ENCODE measurements at regions not wholly inside any gene's neighbourhood (a gene's known extent, or its start where the extent isn't known, plus 50 kb on each side); places are given as distances from the start of the nearest gene placed in this dataset.
"Not testable (repeated sequence)": the region's sequence is repeated elsewhere in the genome, so short reads cannot be mapped to it uniquely, and the experiment has no call there.

GRCh38 chr10:109245821-109246220 lies 677.5 kb downstream of the XPNPEP1 start:
- Histone ChIP-seq H3K36me3 (ENCODE audit: control insufficient read depth in 1 of 2, insufficient read depth in 2 of 2, low read length in 2 of 2) (no peaks in the 10 kb centered on the region), H3K27ac (ENCODE audit: low read depth, low read length) (no peak overlapping the region), H3K4me1 (ENCODE audit: control insufficient read depth in 1 of 2, insufficient read depth in 2 of 2, low read length in 2 of 2) (peaks cover 5 to 7% of the 10 kb centered on the region in 2 donors), H3K9me3 (ENCODE audit: control insufficient read depth in 1 of 2, low read length in 2 of 2) (no peaks in the 10 kb centered on the region), H3K9ac (ENCODE audit: low read depth in 1 of 2, low read length in 2 of 2) (no peak overlapping the region), H3K27me3 (ENCODE audit: control insufficient read depth in 1 of 2, insufficient read depth in 2 of 2, low read length in 2 of 2) (no peaks in the 10 kb centered on the region), H3K4me3 (ENCODE audit: low read depth in 1 of 2, low read length in 2 of 2) (no peak overlapping the region)

- no peaks in the 10 kb centered on the region for H3K9me3 ChIP-seq (ENCODE audit: control insufficient read depth in 1 of 2, low read length in 2 of 2)
- no peak overlapping the region for H3K27ac ChIP-seq (ENCODE audit: low read depth, low read length)
- no peaks in the 10 kb centered on the region for H3K36me3 ChIP-seq (ENCODE audit: control insufficient read depth in 1 of 2, insufficient read depth in 2 of 2, low read length in 2 of 2)
Measured at GRCh38 chr10:109239371-109239770, 683.9 kb downstream of the XPNPEP1 start.

GRCh38 chr10:109237682-109238081 lies 685.6 kb downstream of the XPNPEP1 start:
- Histone ChIP-seq H3K36me3 (ENCODE audit: control insufficient read depth in 1 of 2, insufficient read depth in 2 of 2, low read length in 2 of 2) (no peaks in the 10 kb centered on the region), H3K4me3 (ENCODE audit: low read depth in 1 of 2, low read length in 2 of 2) (no peak overlapping the region), H3K9me3 (ENCODE audit: control insufficient read depth in 1 of 2, low read length in 2 of 2) (no peaks in the 10 kb centered on the region), H3K27me3 (ENCODE audit: control insufficient read depth in 1 of 2, insufficient read depth in 2 of 2, low read length in 2 of 2) (no peaks in the 10 kb centered on the region), H3K9ac (ENCODE audit: low read depth in 1 of 2, low read length in 2 of 2) (no peak overlapping the region), H3K4me1 (ENCODE audit: control insufficient read depth in 1 of 2, insufficient read depth in 2 of 2, low read length in 2 of 2) (no peaks in the 10 kb centered on the region), H3K27ac (ENCODE audit: low read depth, low read length) (no peak overlapping the region)

More at GRCh38 chr10:109239371-109239770, 683.9 kb downstream of the XPNPEP1 start:
- Histone ChIP-seq H3K4me1 (ENCODE audit: control insufficient read depth in 1 of 2, insufficient read depth in 2 of 2, low read length in 2 of 2) (no peaks in the 10 kb centered on the region), H3K4me3 (ENCODE audit: low read depth in 1 of 2, low read length in 2 of 2) (no peak overlapping the region), H3K27me3 (ENCODE audit: control insufficient read depth in 1 of 2, insufficient read depth in 2 of 2, low read length in 2 of 2) (no peaks in the 10 kb centered on the region), H3K9ac (ENCODE audit: low read depth in 1 of 2, low read length in 2 of 2) (no peak overlapping the region)

GRCh38 chr10:109237050-109237449 lies 686.3 kb downstream of the XPNPEP1 start:
- Histone ChIP-seq H3K27ac (ENCODE audit: low read depth, low read length) (no peak overlapping the region), H3K27me3 (ENCODE audit: control insufficient read depth in 1 of 2, insufficient read depth in 2 of 2, low read length in 2 of 2) (no peaks in the 10 kb centered on the region), H3K9ac (ENCODE audit: low read depth in 1 of 2, low read length in 2 of 2) (no peak overlapping the region), H3K4me1 (ENCODE audit: control insufficient read depth in 1 of 2, insufficient read depth in 2 of 2, low read length in 2 of 2) (no peaks in the 10 kb centered on the region), H3K36me3 (ENCODE audit: control insufficient read depth in 1 of 2, insufficient read depth in 2 of 2, low read length in 2 of 2) (no peaks in the 10 kb centered on the region), H3K9me3 (ENCODE audit: control insufficient read depth in 1 of 2, low read length in 2 of 2) (no peaks in the 10 kb centered on the region), H3K4me3 (ENCODE audit: low read depth in 1 of 2, low read length in 2 of 2) (no peak overlapping the region)

DNA sequence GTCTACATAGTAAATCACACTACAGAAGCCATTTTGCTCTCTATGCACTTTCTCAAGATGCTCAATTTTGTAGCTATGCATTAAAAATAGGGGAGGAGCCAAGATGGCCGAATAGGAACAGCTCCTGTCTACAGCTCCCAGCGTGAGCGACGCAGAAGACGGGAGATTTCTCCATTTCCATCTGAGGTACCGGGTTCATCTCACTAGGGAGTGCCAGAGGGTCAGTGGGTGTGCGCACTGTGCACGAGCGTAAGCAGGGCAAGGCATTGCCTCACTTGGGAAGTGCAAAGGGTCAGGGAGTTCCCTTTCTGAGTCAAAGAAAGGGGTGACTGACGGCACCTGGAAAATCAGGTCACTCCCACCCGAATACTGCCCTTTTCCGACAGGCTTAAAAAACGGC lies 699.8 kb downstream of the XPNPEP1 start:
- H3K4me1 ChIP-seq (ENCODE audit: control insufficient read depth in 1 of 2, insufficient read depth in 2 of 2, low read length in 2 of 2); H3K27ac ChIP-seq (ENCODE audit: low read depth, low read length); H3K36me3 ChIP-seq (ENCODE audit: control insufficient read depth in 1 of 2, insufficient read depth in 2 of 2, low read length in 2 of 2); H3K9me3 ChIP-seq (ENCODE audit: control insufficient read depth in 1 of 2, low read length in 2 of 2); H3K27me3 ChIP-seq (ENCODE audit: control insufficient read depth in 1 of 2, insufficient read depth in 2 of 2, low read length in 2 of 2); H3K9ac ChIP-seq (ENCODE audit: low read depth in 1 of 2, low read length in 2 of 2); H3K4me3 ChIP-seq (ENCODE audit: low read depth in 1 of 2, low read length in 2 of 2): not testable (repeated sequence)

GRCh38 chr10:109219935-109220605 lies 703.2 kb downstream of the XPNPEP1 start:
- Histone ChIP-seq H3K9me3 (ENCODE audit: control insufficient read depth in 1 of 2, low read length in 2 of 2) (no peaks in the 10 kb centered on the region), H3K27me3 (ENCODE audit: control insufficient read depth in 1 of 2, insufficient read depth in 2 of 2, low read length in 2 of 2) (no peaks in the 10 kb centered on the region), H3K4me3 (ENCODE audit: low read depth in 1 of 2, low read length in 2 of 2) (no peak overlapping the region), H3K9ac (ENCODE audit: low read depth in 1 of 2, low read length in 2 of 2) (no peak overlapping the region), H3K27ac (ENCODE audit: low read depth, low read length) (no peak overlapping the region), H3K4me1 (ENCODE audit: control insufficient read depth in 1 of 2, insufficient read depth in 2 of 2, low read length in 2 of 2) (no peaks in the 10 kb centered on the region), H3K36me3 (ENCODE audit: control insufficient read depth in 1 of 2, insufficient read depth in 2 of 2, low read length in 2 of 2) (no peaks in the 10 kb centered on the region)

DNA sequence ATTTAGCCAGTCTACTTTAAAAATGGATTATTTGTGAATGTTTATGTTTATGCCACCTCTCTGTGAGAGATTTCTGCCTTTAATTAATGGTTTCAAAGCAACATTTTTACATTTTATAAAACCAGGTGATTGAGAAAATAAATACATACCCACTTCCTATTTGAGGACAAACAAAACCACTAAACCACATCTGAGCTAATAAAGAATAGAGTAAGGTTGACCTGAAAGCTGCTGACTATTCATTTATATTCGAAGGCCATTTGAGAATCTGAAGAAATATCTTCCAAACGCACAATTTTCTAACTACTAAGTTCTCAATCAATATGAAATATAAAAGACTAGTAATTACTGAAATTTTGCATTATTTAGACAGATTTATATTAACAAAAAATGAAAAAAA lies 705.1 kb downstream of the XPNPEP1 start:
- Histone ChIP-seq H3K9me3 (ENCODE audit: control insufficient read depth in 1 of 2, low read length in 2 of 2) (no peaks in the 10 kb centered on the region), H3K27ac (ENCODE audit: low read depth, low read length) (no peak overlapping the region), H3K4me3 (ENCODE audit: low read depth in 1 of 2, low read length in 2 of 2) (no peak overlapping the region), H3K27me3 (ENCODE audit: control insufficient read depth in 1 of 2, insufficient read depth in 2 of 2, low read length in 2 of 2) (no peaks in the 10 kb centered on the region), H3K36me3 (ENCODE audit: control insufficient read depth in 1 of 2, insufficient read depth in 2 of 2, low read length in 2 of 2) (no peaks in the 10 kb centered on the region), H3K4me1 (ENCODE audit: control insufficient read depth in 1 of 2, insufficient read depth in 2 of 2, low read length in 2 of 2) (no peaks in the 10 kb centered on the region), H3K9ac (ENCODE audit: low read depth in 1 of 2, low read length in 2 of 2) (no peak overlapping the region)

GRCh38 chr10:109215291-109216075 lies 707.8 kb downstream of the XPNPEP1 start:
- Histone ChIP-seq H3K9ac (ENCODE audit: low read depth in 1 of 2, low read length in 2 of 2) (no peak overlapping the region), H3K4me1 (ENCODE audit: control insufficient read depth in 1 of 2, insufficient read depth in 2 of 2, low read length in 2 of 2) (no peaks in the 10 kb centered on the region), H3K9me3 (ENCODE audit: control insufficient read depth in 1 of 2, low read length in 2 of 2) (no peaks in the 10 kb centered on the region), H3K36me3 (ENCODE audit: control insufficient read depth in 1 of 2, insufficient read depth in 2 of 2, low read length in 2 of 2) (no peaks in the 10 kb centered on the region), H3K4me3 (ENCODE audit: low read depth in 1 of 2, low read length in 2 of 2) (no peak overlapping the region), H3K27me3 (ENCODE audit: control insufficient read depth in 1 of 2, insufficient read depth in 2 of 2, low read length in 2 of 2) (no peaks in the 10 kb centered on the region), H3K27ac (ENCODE audit: low read depth, low read length) (no peak overlapping the region)

- H3K4me3 ChIP-seq (ENCODE audit: low read depth in 1 of 2, low read length in 2 of 2); H3K9me3 ChIP-seq (ENCODE audit: control insufficient read depth in 1 of 2, low read length in 2 of 2); H3K9ac ChIP-seq (ENCODE audit: low read depth in 1 of 2, low read length in 2 of 2); H3K36me3 ChIP-seq (ENCODE audit: control insufficient read depth in 1 of 2, insufficient read depth in 2 of 2, low read length in 2 of 2); H3K27ac ChIP-seq (ENCODE audit: low read depth, low read length); H3K27me3 ChIP-seq (ENCODE audit: control insufficient read depth in 1 of 2, insufficient read depth in 2 of 2, low read length in 2 of 2); H3K4me1 ChIP-seq (ENCODE audit: control insufficient read depth in 1 of 2, insufficient read depth in 2 of 2, low read length in 2 of 2): not testable (repeated sequence)
Measured at GRCh38 chr10:109214891-109215290, 708.4 kb downstream of the XPNPEP1 start.

DNA sequence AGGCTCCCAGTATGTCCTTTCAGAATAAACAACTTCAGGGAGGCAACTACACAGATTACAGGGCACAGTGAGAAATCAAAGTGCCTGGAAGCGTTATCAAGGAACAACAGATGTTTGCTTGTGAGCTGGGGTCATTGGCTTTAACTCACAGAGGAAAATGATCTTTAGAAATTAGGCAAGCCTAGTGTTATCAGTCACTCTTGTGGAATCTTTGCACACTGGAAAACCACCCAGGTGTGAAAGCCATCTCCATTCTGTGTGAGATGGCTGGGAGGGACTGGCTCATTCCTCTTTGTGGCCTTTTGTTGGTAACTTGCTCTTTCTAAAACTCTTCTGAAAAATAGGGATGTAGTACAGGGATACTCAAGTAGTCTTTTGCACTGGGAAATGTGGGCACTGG lies 716.0 kb downstream of the XPNPEP1 start:
- Histone ChIP-seq H3K4me3 (ENCODE audit: low read depth in 1 of 2, low read length in 2 of 2) (no peak overlapping the region), H3K27me3 (ENCODE audit: control insufficient read depth in 1 of 2, insufficient read depth in 2 of 2, low read length in 2 of 2) (no peaks in the 10 kb centered on the region), H3K9me3 (ENCODE audit: control insufficient read depth in 1 of 2, low read length in 2 of 2) (no peaks in the 10 kb centered on the region), H3K27ac (ENCODE audit: low read depth, low read length) (no peak overlapping the region), H3K4me1 (ENCODE audit: control insufficient read depth in 1 of 2, insufficient read depth in 2 of 2, low read length in 2 of 2) (no peaks in the 10 kb centered on the region), H3K36me3 (ENCODE audit: control insufficient read depth in 1 of 2, insufficient read depth in 2 of 2, low read length in 2 of 2) (no peaks in the 10 kb centered on the region), H3K9ac (ENCODE audit: low read depth in 1 of 2, low read length in 2 of 2) (no peak overlapping the region)

All from duodenal mucosa (tissue), 2 donors.